ENCODE measurements at regions not wholly inside any gene's neighbourhood (a gene's known extent, or its start where the extent isn't known, plus 50 kb on each side); places are given as distances from the start of the nearest gene placed in this dataset.

GRCh38 chr19:30924069-30924636 is 425.1 kb downstream of the TSHZ3 start (continued):
- TF ChIP-seq EZH2 (IDR thresholded peaks at IDR 0.05; ENCODE audit: low read depth, unreplicated experiment) (no peak), POLR2AphosphoS5 (IDR thresholded peaks at IDR 0.05; ENCODE audit: low read depth) (no peak), ETS1 (IDR thresholded peaks at IDR 0.05) (no peak)

GRCh38 chr19:30923621-30924020 is 425.6 kb downstream of the TSHZ3 start:
- H3K4me3 ChIP-seq: no peak overlapping the region
- DNase-seq (ENCODE audit: low spot score) (no peak), ATAC-seq (no peak)
- Mint-ChIP-seq H3K27ac (no peak overlapping the region), H3K27me3 (ENCODE audit: insufficient read depth, low read depth, poor library complexity) (peaks cover 3% of the 10 kb centered on the region), H3K9me3 (no peaks in the 10 kb centered on the region; the same call in 2 of the 3 replicates), H3K36me3 (ENCODE audit: low read depth) (peaks cover 5% of the 10 kb centered on the region; the same call in 2 of the 3 replicates), H3K4me3 (no peak overlapping the region), H3K4me1 (peaks cover 15% of the 10 kb centered on the region)
- peaks cover 10% of the 10 kb centered on the region; the same call in 1 of the 2 replicates for H3K9me2 ChIP-seq (ENCODE audit: insufficient read depth)
- no peaks in the 10 kb centered on the region for H4K20me1 ChIP-seq (replicated peaks; ENCODE audit: insufficient read depth)
- no peak overlapping the region for H3K4me2 ChIP-seq
- no peaks in the 10 kb centered on the region for H3K4me1 ChIP-seq (ENCODE audit: insufficient read depth)
- no peaks in the 10 kb centered on the region for H3K79me2 ChIP-seq (replicated peaks; ENCODE audit: insufficient read depth)
- H3K27ac ChIP-seq (ENCODE audit: low read depth): no peak overlapping the region
- H3K27me3 ChIP-seq (ENCODE audit: insufficient read depth): no peaks in the 10 kb centered on the region
- H2AFZ ChIP-seq: no peak overlapping the region
- H3K36me3 ChIP-seq (ENCODE audit: insufficient read depth): no peaks in the 10 kb centered on the region
- no peaks in the 10 kb centered on the region for H3F3A ChIP-seq (replicated peaks; ENCODE audit: low read depth)
- TF ChIP-seq JUNB (IDR thresholded peaks at IDR 0.05; ENCODE audit: unreplicated experiment): no peak
- no peak for TF ChIP-seq STAT1 (IDR thresholded peaks at IDR 0.05; ENCODE audit: unreplicated experiment)
- no peak for TF ChIP-seq CREB1 (CRISPR knock-in tag; IDR thresholded peaks at IDR 0.05; ENCODE audit: low read depth)
- no peak for TF ChIP-seq NANOG (IDR thresholded peaks at IDR 0.05; ENCODE audit: borderline replicate concordance)
- no peak for TF ChIP-seq EZH2 (IDR thresholded peaks at IDR 0.05; ENCODE audit: low read depth, unreplicated experiment)
- no peak for TF ChIP-seq EZH2phosphoT487 (IDR thresholded peaks at IDR 0.05; ENCODE audit: unreplicated experiment)
- no peak for TF ChIP-seq CTCF (conservative IDR thresholded peaks at IDR 0.05; ENCODE audit: low read depth in 2 of 2)
- TF ChIP-seq ETS1 (IDR thresholded peaks at IDR 0.05): no peak
- TF ChIP-seq ZNF114 (CRISPR knock-in tag; IDR thresholded peaks at IDR 0.05): no peak
- no peak for TF ChIP-seq ZNF331 (CRISPR knock-in tag; IDR thresholded peaks at IDR 0.05; ENCODE audit: low read depth)
- TF ChIP-seq ZNF462 (CRISPR knock-in tag; IDR thresholded peaks at IDR 0.05): no peak
- TF ChIP-seq POLR2AphosphoS5 (IDR thresholded peaks at IDR 0.05; ENCODE audit: low read depth): no peak
